ENCODE measurements at regions not wholly inside any gene's neighbourhood (a gene's known extent, or its start where the extent isn't known, plus 50 kb on each side); places are given as distances from the start of the nearest gene placed in this dataset.

GRCh38 chr2:39854771-39855170 lies 75.7 kb upstream of the THUMPD2 start:
- no peaks in the 10 kb centered on the region for H3K9me3 ChIP-seq
- H3K27ac ChIP-seq: no peak overlapping the region
- peaks cover 7 to 18% (median 9%) of the 10 kb centered on the region in 3 donors for H3K4me1 ChIP-seq
- no peak overlapping the region for H3K4me3 ChIP-seq
- WGBS, 2 donors: 65 to 73% methylated on average over 5 of the region's 5 CpGs
- intact Hi-C loops (cut with DNase I): no loop called here
- no peaks in the 10 kb centered on the region for H3K36me3 ChIP-seq
- no peak for TF ChIP-seq CTCF (IDR thresholded peaks at IDR 0.05)
- no peak for TF ChIP-seq POLR2A (IDR thresholded peaks at IDR 0.05)
- DNase-seq: no peak
- H3K27me3 ChIP-seq: no peaks in the 10 kb centered on the region

GRCh38 chr2:39852831-39853230 lies 73.8 kb upstream of the THUMPD2 start:
- Histone ChIP-seq H3K27ac (no peak overlapping the region), H3K36me3 (no peaks in the 10 kb centered on the region), H3K4me1 (peaks cover 7 to 18% (median 9%) of the 10 kb centered on the region in 3 donors), H3K27me3 (no peaks in the 10 kb centered on the region), H3K9me3 (no peaks in the 10 kb centered on the region), H3K4me3 (no peak overlapping the region)
- TF ChIP-seq CTCF (IDR thresholded peaks at IDR 0.05) (no peak), POLR2A (IDR thresholded peaks at IDR 0.05) (no peak)
- no peak for DNase-seq
- 77 to 80% methylated on average over 1 of the region's 1 CpG for whole genome bisulfite sequencing, 2 donors
- intact Hi-C loops (cut with DNase I): no loop called here

GRCh38 chr2:39851651-39852110 lies 72.6 kb upstream of the THUMPD2 start:
- no peak overlapping the region for H3K27ac ChIP-seq
- WGBS, 2 donors: 3 to 18% methylated on average over 3 of the region's 3 CpGs
- TF ChIP-seq CTCF (IDR thresholded peaks at IDR 0.05) (no peak), POLR2A (IDR thresholded peaks at IDR 0.05) (no peak)
- intact Hi-C loops (cut with DNase I): no loop called here
- no peaks in the 10 kb centered on the region for H3K9me3 ChIP-seq
- H3K4me1 ChIP-seq: peaks cover 7 to 18% (median 9%) of the 10 kb centered on the region in 3 donors
- H3K36me3 ChIP-seq: no peaks in the 10 kb centered on the region
- no peak for DNase-seq
- no peaks in the 10 kb centered on the region for H3K27me3 ChIP-seq
- no peak overlapping the region for H3K4me3 ChIP-seq

GRCh38 chr2:39851251-39851650 lies 72.2 kb upstream of the THUMPD2 start:
- intact Hi-C loops (cut with DNase I): no loop called here

GRCh38 chr2:39849982-39850526 lies 71.0 kb upstream of the THUMPD2 start:
- Histone ChIP-seq H3K4me3 (no peak overlapping the region), H3K27ac (no peak overlapping the region), H3K9me3 (no peaks in the 10 kb centered on the region), H3K4me1 (peaks cover 7 to 27% (median 9%) of the 10 kb centered on the region in 3 donors), H3K36me3 (no peaks in the 10 kb centered on the region), H3K27me3 (no peaks in the 10 kb centered on the region)
- no peak for TF ChIP-seq CTCF (IDR thresholded peaks at IDR 0.05)
- no peak for TF ChIP-seq POLR2A (IDR thresholded peaks at IDR 0.05)
- intact Hi-C loops (cut with DNase I): no loop called here
- no peak for DNase-seq
- 73 to 82% methylated on average over 4 of the region's 4 CpGs for WGBS, 2 donors

More at GRCh38 chr2:39851251-39851650, 72.2 kb upstream of the THUMPD2 start:
- WGBS, 2 donors: 36 to 38% methylated on average over 8 of the region's 8 CpGs
- no peaks in the 10 kb centered on the region for H3K9me3 ChIP-seq
- H3K4me3 ChIP-seq: no peak overlapping the region
- no peak for DNase-seq
- H3K27ac ChIP-seq: no peak overlapping the region
- no peaks in the 10 kb centered on the region for H3K27me3 ChIP-seq
- peaks cover 7 to 20% (median 9%) of the 10 kb centered on the region in 3 donors for H3K4me1 ChIP-seq
- no peaks in the 10 kb centered on the region for H3K36me3 ChIP-seq
- TF ChIP-seq CTCF (IDR thresholded peaks at IDR 0.05) (no peak), POLR2A (IDR thresholded peaks at IDR 0.05) (no peak)
